NCI-H128 (cell line): ENCODE measurements at regions not wholly inside any gene's neighbourhood (a gene's known extent, or its start where the extent isn't known, plus 50 kb on each side); places are given as distances from the start of the nearest gene placed in this dataset.

Experiments used
- DNase-seq: peaks from one replicate; lab custom pipeline; 2025; ENCODE audit not compliant: unreplicated experiment; lab: John Stamatoyannopoulos, UW

GRCh38 chr18:64207820-64208219 is 58.9 kb upstream of the LINC00305 start:
- no peak for DNase-seq

GRCh38 chr18:64203295-64203694 is 54.4 kb upstream of the LINC00305 start:
- DNase-seq: no peak

- DNase-seq: no peak
Observed at GRCh38 chr18:64202863-64203262, 54.0 kb upstream of the LINC00305 start.

- no peak for DNase-seq
Observed at GRCh38 chr18:64202210-64202836, 53.4 kb upstream of the LINC00305 start.

GRCh38 chr18:64201781-64202180 is 52.9 kb upstream of the LINC00305 start:
- DNase-seq: no peak

GRCh38 chr18:64199581-64199980 is 50.7 kb upstream of the LINC00305 start:
- DNase-seq: no peak
